Type B pancreatic cell (in vitro differentiated cells): ENCODE measurements at regions not wholly inside any gene's neighbourhood (a gene's known extent, or its start where the extent isn't known, plus 50 kb on each side); places are given as distances from the start of the nearest gene placed in this dataset.
"Not testable (repeated sequence)": the region's sequence is repeated elsewhere in the genome, so short reads cannot be mapped to it uniquely, and the experiment has no call there.

Experiments used
- DNase-seq: peaks from one replicate; pipeline ENCODE4 v3.0.0; 2021; ENCODE audit warnings: mixed read lengths; ENCODE audit not compliant: unreplicated experiment; ENCODE audit errors: extremely low spot score
- H3K27ac Mint-ChIP-seq: 2 replicates; pipeline ENCODE4 v1.8.0; 2021; ENCODE audit warnings: mild to moderate bottlenecking, mixed read lengths
- H3K27me3 Mint-ChIP-seq: 2 replicates; pipeline ENCODE4 v1.8.0; 2021; ENCODE audit warnings: mixed read lengths
- H3K36me3 Mint-ChIP-seq: 2 replicates; pipeline ENCODE4 v1.8.0; 2021; ENCODE audit warnings: mixed read lengths
- H3K4me1 Mint-ChIP-seq: one replicate; pipeline ENCODE4 v1.8.0; 2021; ENCODE audit warnings: mixed read lengths; ENCODE audit not compliant: unreplicated experiment
- H3K4me3 Mint-ChIP-seq: 2 replicates; pipeline ENCODE4 v1.8.0; 2021; ENCODE audit warnings: mild to moderate bottlenecking, mixed read lengths
- H3K9me3 Mint-ChIP-seq: 2 replicates; pipeline ENCODE4 v1.8.0; 2021; ENCODE audit warnings: mixed read lengths
- CTCF ChIP-seq: fragments of 200-600 bp; sonication (generic); conservative IDR thresholded peaks from 2 replicates; pipeline ENCODE4 v1.5.0; 2021; ENCODE audit warnings: antibody characterized with exemption, mild to moderate bottlenecking

- no peak for DNase-seq
- no peaks in the 10 kb centered on the region for H3K36me3 Mint-ChIP-seq
- H3K9me3 Mint-ChIP-seq: no peaks in the 10 kb centered on the region
- no peaks in the 10 kb centered on the region for H3K4me1 Mint-ChIP-seq
- no peak overlapping the region for H3K4me3 Mint-ChIP-seq
- peaks cover 15% of the 10 kb centered on the region for H3K27me3 Mint-ChIP-seq
- no peak for TF ChIP-seq CTCF
- H3K27ac Mint-ChIP-seq: no peak overlapping the region
Measured at GRCh38 chr3:186444974-186445373, 82.9 kb upstream of the DGKG start.

DNA sequence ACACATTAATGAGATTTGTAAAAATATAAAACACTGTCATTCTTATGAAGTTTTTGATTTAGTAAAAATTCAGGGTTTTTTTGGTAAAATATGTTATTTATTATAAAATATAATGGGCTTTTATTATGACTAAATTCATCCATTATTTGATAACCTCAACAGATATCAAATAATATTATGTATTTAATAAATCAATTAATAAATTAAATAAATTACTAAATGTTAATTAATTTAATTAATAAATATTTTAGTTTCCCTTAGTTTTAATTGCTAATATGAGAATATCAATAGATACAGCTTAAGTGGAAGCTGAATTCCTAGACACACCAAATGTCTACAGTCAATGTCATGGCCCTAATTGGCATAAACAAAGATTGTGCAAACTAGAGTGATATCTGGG is 82.3 kb upstream of the DGKG start:
- no peak overlapping the region for H3K4me3 Mint-ChIP-seq
- no peaks in the 10 kb centered on the region for H3K36me3 Mint-ChIP-seq
- H3K27me3 Mint-ChIP-seq: peaks cover 15% of the 10 kb centered on the region
- no peaks in the 10 kb centered on the region for H3K9me3 Mint-ChIP-seq
- H3K4me1 Mint-ChIP-seq: no peaks in the 10 kb centered on the region
- no peak overlapping the region for H3K27ac Mint-ChIP-seq
- DNase-seq: no peak
- no peak for TF ChIP-seq CTCF

GRCh38 chr3:186442979-186443378 is 80.9 kb upstream of the DGKG start:
- not testable (repeated sequence) for H3K9me3 Mint-ChIP-seq, H3K27ac Mint-ChIP-seq, H3K4me3 Mint-ChIP-seq, DNase-seq, H3K4me1 Mint-ChIP-seq, H3K36me3 Mint-ChIP-seq
- H3K27me3 Mint-ChIP-seq: peaks cover 10% of the 10 kb centered on the region

GRCh38 chr3:186442162-186442561 is 80.1 kb upstream of the DGKG start:
- Mint-ChIP-seq H3K4me3 (no peak overlapping the region), H3K4me1 (no peaks in the 10 kb centered on the region)
- no peak for TF ChIP-seq CTCF

DNA sequence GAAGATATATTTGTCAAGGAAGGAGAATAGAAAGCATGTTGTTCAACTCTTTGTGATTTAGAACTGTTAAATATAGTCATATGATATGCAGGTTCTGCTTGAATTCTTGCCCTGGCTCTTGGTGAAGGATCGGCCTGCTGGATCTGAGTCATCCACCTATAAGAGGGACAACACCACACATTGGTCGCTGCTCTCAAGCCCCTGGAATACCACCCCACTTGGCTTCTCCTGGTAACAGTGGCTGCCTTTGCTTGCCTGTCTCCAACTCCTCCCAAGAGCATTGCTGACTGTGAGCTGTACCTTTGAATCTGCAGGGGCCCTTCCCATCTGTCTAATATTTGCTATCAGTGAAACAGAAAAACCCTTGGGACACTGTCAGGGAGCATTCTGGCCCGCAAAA is 78.9 kb upstream of the DGKG start:
- Mint-ChIP-seq H3K4me1 (no peaks in the 10 kb centered on the region), H3K27ac (no peak overlapping the region), H3K27me3 (peaks cover 4% of the 10 kb centered on the region), H3K36me3 (no peaks in the 10 kb centered on the region), H3K4me3 (no peak overlapping the region), H3K9me3 (no peaks in the 10 kb centered on the region)
- no peak for DNase-seq
- no peak for TF ChIP-seq CTCF

More at GRCh38 chr3:186442162-186442561, 80.1 kb upstream of the DGKG start:
- Mint-ChIP-seq H3K27ac (no peak overlapping the region), H3K27me3 (peaks cover 10% of the 10 kb centered on the region), H3K9me3 (no peaks in the 10 kb centered on the region), H3K36me3 (no peaks in the 10 kb centered on the region)
- DNase-seq: no peak

DNA sequence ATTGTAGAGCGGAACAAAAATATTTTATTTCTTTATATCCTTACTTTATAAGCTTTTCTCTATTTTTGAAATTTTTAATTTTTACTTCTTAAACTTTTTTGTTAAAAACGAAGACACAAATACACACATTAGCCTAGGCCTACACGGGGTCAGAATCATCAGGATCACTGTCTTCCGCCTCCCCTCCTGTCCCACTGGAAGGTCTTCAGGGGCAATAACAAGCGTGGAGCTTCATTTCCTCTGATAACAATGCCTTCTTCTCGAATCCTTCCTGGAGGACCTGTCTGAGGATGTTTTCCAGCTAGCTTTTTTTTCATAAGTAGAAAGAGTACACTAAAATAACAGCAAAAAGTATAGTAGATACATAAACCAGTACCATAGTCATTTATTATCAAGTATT is 77.7 kb upstream of the DGKG start:
- H3K27me3 Mint-ChIP-seq: no peaks in the 10 kb centered on the region
- no peak for DNase-seq
- no peaks in the 10 kb centered on the region for H3K9me3 Mint-ChIP-seq
- no peaks in the 10 kb centered on the region for H3K36me3 Mint-ChIP-seq
- no peak overlapping the region for H3K27ac Mint-ChIP-seq
- TF ChIP-seq CTCF: no peak
- H3K4me3 Mint-ChIP-seq: no peak overlapping the region
- no peaks in the 10 kb centered on the region for H3K4me1 Mint-ChIP-seq

GRCh38 chr3:186435332-186435731 is 73.3 kb upstream of the DGKG start:
- H3K9me3 Mint-ChIP-seq, H3K4me1 Mint-ChIP-seq, DNase-seq, H3K4me3 Mint-ChIP-seq, H3K27ac Mint-ChIP-seq, H3K36me3 Mint-ChIP-seq: not testable (repeated sequence)
- H3K27me3 Mint-ChIP-seq: peaks cover 14% of the 10 kb centered on the region
